SKM-1 treated with dmso at 0.1 percent for 144 hours (cell line): ENCODE measurements at regions not wholly inside any gene's neighbourhood (a gene's known extent, or its start where the extent isn't known, plus 50 kb on each side); places are given as distances from the start of the nearest gene placed in this dataset.

Experiments used
- DNase-seq: peaks from one replicate; lab custom pipeline; 2025; ENCODE audit not compliant: unreplicated experiment; lab: John Stamatoyannopoulos, UW

DNA sequence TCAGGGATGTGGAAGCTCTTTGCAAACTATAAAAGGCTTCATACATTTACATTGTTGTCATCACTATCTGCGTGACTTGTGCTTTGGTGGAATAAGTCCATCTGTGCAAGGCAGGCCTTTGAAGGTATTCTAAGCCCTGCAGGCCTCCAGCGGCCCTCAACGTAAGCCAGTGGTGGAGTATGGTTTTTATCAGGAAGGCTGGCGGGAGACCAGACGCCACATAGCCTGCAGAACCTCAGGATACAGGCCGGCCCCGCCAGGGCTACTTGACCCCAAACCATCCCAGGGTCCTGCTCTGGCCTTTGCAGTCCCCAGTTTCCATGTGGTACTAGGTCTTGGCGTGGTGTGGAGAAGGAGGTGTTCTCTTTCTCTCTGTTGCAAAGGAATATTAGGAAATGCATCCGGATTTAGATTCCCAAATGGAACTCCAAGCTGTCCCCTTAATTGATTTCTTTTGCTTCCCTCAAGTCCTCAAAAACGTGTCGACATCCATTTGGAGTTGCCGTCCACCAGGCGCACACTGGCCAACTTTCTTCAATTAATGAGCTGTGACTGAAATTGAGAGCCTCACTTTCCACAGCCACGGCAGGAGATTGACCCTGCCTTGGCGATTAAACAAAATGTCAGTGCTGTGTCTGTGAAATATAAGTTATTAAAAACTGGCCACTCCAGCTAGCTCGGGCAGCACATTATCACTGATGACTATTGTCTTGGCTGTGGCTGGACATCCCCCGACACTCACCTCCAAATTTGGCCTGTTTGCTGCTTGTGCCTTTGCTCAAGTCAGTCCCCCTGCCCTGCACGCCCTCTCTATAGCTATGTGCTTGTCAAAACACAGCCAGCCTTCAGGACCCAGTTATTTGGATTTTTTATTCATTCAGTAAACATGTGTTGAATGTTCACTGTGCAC is 239.8 kb upstream of the TLE3 start:
- no peak for DNase-seq

GRCh38 chr15:70336425-70337009 is 238.8 kb upstream of the TLE3 start:
- DNase-seq: peak; percentile 42

- no peak for DNase-seq
Measured at GRCh38 chr15:70334286-70334685, 236.6 kb upstream of the TLE3 start.

- no peak for DNase-seq
Measured at GRCh38 chr15:70329179-70329578, 231.5 kb upstream of the TLE3 start.

DNA sequence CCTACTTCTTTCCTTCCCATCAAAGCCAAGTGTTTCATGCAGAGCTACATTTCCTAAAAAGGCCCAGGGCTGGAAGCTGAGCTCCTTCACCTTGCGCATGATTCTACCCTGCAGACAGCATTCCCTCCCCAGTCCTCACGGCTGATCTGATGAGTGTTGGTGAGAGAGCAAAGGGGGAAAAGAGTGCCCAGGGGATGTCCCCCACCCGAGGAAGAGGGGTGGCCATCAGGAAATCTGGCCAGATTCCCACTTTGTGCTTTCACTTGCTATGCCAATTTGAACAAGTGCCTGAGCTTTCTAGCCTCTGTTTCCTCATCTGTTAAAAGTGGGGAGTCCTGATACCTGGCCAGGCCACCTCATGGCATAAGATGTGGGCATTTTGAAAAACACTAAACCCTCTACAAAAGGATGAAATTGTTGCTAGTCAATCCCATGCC is 231.0 kb upstream of the TLE3 start:
- no peak for DNase-seq

GRCh38 chr15:70327856-70328678 is 230.3 kb upstream of the TLE3 start:
- DNase-seq: peak; percentile 76

DNA sequence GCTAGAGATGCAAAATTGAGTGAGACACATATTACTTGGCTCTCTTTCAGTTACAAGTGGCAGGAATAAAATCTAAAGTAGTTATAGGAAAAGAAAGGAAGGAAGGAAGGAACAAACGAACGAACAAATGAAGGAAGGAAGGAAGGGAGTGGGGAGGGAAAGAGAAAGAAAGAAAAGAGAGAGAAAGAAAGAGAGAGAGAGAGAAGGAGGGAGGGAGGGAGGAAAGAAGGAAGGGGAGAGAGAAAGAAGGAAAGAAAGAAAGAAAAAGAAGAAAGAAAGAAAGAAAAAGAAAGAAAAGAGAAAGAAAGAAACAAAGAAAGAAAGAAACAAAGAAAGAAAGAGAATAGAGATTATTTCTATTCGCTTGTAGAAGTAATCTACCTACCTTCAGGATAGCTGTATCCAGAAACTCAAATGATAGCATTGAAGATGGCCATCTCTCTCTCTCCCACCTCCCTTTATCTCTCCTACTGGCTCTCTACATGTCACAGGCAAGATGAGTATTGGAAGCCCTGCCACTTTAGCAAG is 229.7 kb upstream of the TLE3 start:
- no peak for DNase-seq

- DNase-seq: no peak
Measured at GRCh38 chr15:70324001-70324974, 226.6 kb upstream of the TLE3 start.

GRCh38 chr15:70323111-70323851 is 225.6 kb upstream of the TLE3 start:
- DNase-seq: no peak

- DNase-seq: no peak
Measured at GRCh38 chr15:70322051-70322668, 224.4 kb upstream of the TLE3 start.

GRCh38 chr15:70321172-70321819 is 223.6 kb upstream of the TLE3 start:
- DNase-seq: peak; percentile 10

DNA sequence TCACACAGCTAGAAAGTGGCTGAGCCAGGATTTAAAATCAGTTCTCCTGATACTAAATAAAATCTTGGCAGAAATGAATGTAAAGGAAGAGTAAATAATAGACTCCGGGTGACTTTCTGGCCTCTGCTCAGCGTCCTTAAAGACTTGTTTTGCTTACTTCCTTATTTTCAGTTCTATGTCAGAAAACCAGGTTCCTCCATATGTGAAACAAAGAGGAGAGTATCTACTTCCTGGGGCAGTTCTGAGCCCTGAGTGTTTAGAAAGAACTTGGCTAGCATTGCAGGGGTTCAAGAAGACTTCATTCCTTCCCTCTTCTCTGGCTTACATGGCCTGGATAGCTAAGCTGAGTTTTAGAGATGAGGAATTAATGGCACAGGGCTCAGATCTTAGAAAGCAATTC is 222.8 kb upstream of the TLE3 start:
- peak; percentile 82 for DNase-seq

DNA sequence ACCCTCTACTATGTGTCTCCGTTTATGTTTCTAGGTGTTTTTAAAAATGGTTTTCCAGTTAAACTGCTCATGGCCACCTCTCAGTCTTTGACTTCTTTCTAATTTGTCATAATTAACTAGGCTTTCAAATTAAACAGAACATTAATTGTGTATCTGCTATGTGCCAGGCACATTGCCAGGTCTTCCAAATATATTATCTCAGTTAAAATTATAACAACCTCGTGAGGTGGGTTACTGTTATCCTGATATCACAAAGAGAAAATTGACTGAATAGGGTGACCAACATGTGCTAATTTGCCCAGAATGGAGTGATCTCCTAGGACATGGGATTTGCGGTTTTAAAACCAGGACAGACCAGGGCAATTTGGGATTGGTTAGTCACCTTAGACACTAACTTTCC is 222.4 kb upstream of the TLE3 start:
- no peak for DNase-seq

DNA sequence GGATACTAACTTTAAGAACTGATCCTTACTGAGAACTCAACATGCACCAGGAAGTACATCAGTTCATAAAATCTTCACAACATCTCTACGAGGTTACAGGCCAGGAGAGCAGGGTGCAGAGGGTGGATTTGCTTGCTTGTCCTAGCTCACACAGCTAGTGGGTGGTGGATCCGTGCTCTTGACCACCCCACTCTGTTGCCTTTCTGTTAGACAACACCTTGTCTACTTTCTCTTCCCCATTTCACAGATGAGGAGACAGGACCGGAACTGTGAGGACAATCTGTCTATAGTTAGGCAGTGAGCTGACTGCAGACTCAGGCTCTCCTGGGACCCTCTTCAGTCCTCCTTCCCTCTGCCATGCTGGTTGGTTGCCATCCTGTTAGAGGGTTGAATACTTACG is 221.7 kb upstream of the TLE3 start:
- peak; percentile 26 for DNase-seq

- DNase-seq: no peak
Measured at GRCh38 chr15:70318594-70319465, 221.1 kb upstream of the TLE3 start.

GRCh38 chr15:70316059-70316600 is 218.4 kb upstream of the TLE3 start:
- DNase-seq: no peak

- DNase-seq: no peak
Measured at GRCh38 chr15:70315431-70315830, 217.7 kb upstream of the TLE3 start.
